HG02852 (cell line): ENCODE measurements at regions not wholly inside any gene's neighbourhood (a gene's known extent, or its start where the extent isn't known, plus 50 kb on each side); places are given as distances from the start of the nearest gene placed in this dataset.

Experiments used
- ATAC-seq: cut with Tn5 transposase; IDR thresholded peaks from one replicate; pipeline ENCODE4 v1.9.1; 2021; ENCODE audit warnings: mild to moderate bottlenecking, moderate library complexity; ENCODE audit not compliant: unreplicated experiment

GRCh38 chr9:129476821-129477611 is 143.9 kb downstream of the C9orf50 start:
- no peak for ATAC-seq

DNA sequence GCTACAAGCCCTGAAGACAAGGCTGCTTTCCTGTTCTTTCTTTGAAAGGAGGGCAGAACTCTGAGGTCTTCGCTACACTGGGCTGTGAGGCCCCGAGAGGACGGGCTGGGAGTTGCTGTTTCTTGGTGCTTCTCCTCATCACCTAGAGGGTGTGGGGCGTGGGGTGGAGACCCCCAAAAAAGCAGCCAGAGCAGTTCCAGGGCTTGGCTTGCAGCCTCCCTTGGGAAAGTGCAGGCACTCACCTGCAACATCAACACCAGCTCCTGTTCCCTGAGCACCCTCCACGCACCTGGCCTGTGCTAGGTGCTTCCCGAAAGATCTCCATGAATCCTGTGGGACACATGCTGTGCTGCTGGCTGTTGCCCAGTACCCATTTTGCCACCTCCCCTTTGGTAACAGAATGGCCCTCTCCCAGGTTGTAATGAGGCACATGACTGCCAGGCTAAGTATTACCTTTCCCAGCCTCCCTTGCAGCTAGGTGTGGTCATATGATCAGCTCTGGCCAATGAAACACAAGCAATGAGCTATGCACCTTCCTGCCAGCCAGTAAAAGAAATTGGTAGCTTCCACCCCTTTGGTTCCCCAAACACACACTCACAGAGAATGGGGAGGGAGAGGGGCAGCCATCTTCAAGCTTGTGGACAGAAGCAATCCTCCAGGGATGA is 146.0 kb downstream of the C9orf50 start:
- ATAC-seq: no peak

- ATAC-seq: no peak
These were observed 147.2 kb downstream of the C9orf50 start for GRCh38 chr9:129473523-129474244.

GRCh38 chr9:129472651-129473102 is 148.2 kb downstream of the C9orf50 start:
- ATAC-seq: no peak

DNA sequence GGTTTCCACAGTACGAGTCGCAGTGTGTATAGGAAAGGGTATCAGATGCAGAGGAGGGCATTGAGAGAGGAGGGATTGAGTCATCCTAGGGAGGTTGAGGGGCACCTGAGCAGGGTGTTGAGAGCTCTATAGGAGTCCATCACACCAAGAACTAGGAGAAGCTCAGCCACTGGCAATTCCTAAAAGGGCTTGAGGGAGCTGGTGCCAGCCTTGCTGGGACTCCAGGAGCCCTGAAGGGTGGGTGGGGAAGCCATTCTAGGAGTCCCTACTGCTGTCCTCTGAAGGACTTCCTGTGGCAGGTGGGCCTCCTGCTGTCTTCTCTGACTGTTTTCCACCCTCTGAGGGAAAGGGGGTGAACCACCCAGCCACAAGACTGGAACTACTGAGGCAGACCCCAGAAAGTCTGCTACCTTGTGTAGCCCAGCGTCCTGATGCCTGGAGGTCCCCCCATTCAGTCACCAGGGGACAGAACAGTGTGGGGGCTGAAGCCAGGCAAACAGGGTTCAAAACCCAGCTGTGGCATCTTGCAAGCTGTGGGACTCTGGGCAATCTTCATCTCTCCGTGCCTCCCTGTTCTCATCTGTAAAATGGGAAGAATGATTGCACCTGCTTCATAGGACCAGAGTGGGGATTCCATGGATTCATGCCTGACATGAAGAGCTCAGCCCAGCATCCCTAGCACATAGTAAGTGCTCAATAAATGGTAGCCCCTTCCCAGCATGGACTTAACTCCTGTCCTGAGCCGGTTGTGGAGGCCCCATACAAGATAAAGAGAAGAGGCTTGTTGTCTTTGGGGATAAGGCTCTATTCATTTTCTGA is 149.5 kb downstream of the C9orf50 start:
- ATAC-seq: no peak

DNA sequence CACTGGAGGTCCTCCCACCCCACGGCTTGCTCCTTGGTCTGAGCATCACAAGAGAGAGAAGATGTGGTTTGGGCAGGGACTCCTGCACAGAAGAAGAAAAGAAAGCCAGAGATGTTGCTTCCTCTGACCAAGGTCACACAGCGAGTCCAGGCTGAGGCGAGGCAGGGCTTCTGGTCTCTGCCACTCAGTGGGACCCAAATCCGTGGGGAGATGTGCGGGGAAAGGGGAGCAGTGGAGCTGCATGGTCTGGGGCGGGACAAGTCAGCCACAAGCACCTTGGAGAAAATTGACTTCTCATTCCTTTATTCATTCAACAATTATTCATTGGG is 150.9 kb downstream of the C9orf50 start:
- no peak for ATAC-seq

DNA sequence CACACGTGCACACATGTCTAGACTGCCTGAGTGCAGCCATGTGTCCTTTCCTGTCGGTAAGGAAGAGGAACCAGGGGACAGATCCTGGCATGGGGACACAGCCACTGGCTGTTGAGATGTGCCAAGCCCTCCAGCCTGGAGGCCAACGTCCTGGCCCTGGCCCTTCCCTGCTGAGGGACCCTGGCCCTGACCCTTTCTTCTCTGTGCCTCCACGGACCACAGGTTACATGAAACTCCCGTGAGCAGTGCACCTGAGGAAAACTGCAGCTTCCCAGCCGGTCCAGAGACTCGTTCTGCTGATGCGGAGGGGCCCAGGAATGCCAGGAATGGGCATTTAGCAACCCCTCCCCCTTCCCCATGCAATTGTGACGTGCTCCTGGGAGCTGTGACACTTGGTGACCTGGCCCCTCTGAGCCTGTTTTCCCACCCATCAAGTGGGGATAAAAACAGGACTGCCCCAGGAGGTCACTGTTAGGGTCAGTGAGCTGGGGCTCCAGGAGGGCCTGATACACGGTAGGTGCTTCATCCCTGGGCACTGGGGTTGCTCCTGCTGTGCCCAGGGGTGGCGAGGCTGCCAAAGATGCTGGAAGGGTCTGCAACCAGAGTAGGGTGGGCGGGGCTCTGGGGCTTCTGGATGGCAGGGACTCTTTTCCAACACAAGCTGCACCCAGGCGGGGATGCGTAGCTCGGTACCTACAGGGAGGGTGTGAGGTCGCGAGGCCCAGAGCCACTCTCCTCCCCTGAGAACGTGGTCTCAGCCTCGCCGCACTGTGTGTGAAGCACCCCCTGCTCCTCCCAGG is 151.5 kb downstream of the C9orf50 start:
- ATAC-seq: no peak

DNA sequence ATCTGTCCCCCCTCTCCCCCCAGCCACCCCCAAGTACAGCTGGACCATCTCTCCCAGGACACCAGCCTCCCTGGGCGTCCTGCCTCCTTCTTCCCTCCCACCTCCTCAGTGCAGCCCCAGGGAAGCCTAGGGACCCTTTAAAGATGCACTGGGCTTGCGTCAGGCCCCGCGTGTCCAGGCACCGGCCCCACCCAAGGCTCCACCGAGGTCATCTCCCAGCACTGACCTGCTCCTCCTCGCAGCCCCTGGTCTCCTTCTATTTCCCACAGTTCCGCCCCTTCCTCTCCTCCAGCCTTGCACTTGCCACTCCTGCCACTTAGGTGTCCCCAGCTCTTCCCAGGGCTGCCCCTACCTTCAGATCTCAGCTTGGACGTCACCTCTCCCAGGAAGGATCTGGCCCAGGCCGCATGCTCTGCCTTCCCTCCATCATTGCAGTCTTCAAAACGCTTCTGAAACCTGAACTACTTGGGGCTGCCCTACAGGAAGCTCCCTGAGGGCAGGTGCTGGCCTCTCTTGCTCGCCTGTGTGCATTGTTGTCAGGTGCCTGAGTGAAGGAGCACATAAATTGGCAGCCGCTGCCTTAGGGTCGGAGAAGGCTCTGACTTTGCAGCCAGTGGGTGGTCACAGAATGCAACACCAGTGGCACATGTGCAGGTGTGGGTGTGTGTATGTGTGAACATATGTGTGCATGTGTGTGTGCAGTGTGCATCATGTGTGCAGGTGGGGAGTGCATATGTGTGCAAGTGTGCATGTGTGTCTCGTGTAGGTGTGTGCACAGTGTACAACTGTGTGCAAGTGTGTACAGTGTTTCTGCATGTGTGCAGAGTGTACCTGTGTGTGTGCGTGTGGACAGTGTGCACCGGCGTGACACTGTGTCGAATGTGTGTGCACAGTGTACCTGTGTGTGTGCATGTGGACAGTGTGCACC is 152.9 kb downstream of the C9orf50 start:
- ATAC-seq: no peak

- no peak for ATAC-seq
These were observed 153.8 kb downstream of the C9orf50 start for GRCh38 chr9:129467004-129467588.

DNA sequence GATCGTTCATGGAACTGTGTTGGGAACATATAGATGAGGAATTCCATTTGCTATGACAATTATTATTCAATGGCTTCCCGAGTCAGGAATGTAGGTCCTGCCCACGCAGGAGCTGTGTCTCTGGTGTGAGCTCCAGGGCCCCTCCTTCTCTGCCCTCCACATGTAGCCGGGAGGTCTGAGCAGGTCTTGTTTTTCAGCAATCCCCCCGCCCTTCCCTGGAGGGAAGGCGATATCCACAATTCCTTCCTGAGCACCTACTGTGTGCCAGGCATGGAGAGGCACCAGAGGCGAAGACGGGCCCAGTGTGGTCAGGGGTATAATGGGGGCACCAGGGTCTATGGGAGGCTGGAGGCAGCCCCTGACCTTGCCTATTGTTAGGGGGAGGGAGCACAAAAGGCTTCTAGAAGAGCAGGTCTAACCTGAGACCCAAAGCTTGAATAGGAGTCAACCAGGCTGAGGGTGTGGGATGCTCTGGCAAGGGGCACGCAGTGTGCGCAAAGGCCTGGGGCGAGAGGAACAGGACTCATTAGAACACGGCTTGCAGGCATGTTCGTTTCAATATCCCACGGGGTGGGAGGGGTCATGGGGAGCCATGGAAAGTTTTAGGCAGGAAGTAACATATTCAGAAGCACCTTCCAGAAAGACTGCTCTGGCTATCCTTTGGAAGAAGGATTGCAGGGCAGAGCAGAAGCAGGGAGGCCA is 154.9 kb downstream of the C9orf50 start:
- no peak for ATAC-seq

GRCh38 chr9:129464972-129465833 is 155.7 kb downstream of the C9orf50 start:
- ATAC-seq: no peak

DNA sequence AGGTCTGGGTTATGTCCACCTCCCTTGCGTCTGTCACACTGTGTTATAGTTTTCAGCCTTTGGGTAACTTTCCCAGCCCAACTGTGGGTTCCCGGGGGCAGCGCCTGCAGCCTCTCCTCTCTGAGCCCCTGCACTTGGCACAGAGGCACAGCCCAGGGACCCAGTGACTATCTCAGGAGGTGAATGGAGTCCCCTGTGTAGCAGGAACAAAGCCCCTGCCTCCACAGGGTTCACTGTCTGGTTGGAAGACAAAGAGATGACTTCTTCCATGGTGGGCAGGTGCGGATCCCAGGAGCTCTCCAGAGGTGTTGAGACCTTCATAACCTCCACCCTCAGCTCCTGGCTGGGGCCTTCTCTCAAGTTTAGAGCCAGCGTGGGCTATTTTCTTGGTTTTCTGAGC is 156.9 kb downstream of the C9orf50 start:
- no peak for ATAC-seq

GRCh38 chr9:129463477-129463876 is 157.4 kb downstream of the C9orf50 start:
- no peak for ATAC-seq

- ATAC-seq: no peak
These were observed 158.5 kb downstream of the C9orf50 start for GRCh38 chr9:129462360-129462759.

GRCh38 chr9:129460323-129461261 is 160.3 kb downstream of the C9orf50 start:
- peak; percentile 64 for ATAC-seq
